HG02884 (cell line): ENCODE measurements at regions not wholly inside any gene's neighbourhood (a gene's known extent, or its start where the extent isn't known, plus 50 kb on each side); places are given as distances from the start of the nearest gene placed in this dataset.

Experiments
- ATAC-seq: cut with Tn5 transposase; IDR thresholded peaks from one replicate; pipeline ENCODE4 v1.9.1; 2021; ENCODE audit warnings: mild to moderate bottlenecking, moderate library complexity; ENCODE audit not compliant: unreplicated experiment

- no peak for ATAC-seq
Observed at GRCh38 chr2:35391736-35392442, 963.7 kb upstream of the CRIM1 start.

- ATAC-seq: no peak
Observed at GRCh38 chr2:35378791-35379190, 976.8 kb upstream of the CRIM1 start.

- ATAC-seq: no peak
Observed at GRCh38 chr2:35374845-35375244, 980.7 kb upstream of the CRIM1 start.

- ATAC-seq: no peak
Observed at GRCh38 chr2:35365859-35366258, 989.7 kb upstream of the CRIM1 start.

GRCh38 chr2:35356332-35356731 is 999.2 kb upstream of the CRIM1 start:
- no peak for ATAC-seq

- ATAC-seq: no peak
Observed at GRCh38 chr2:35355056-35355455, 1000.5 kb upstream of the CRIM1 start.

GRCh38 chr2:35347561-35347960 is 1008.0 kb upstream of the CRIM1 start:
- no peak for ATAC-seq

- ATAC-seq: no peak
Observed at GRCh38 chr2:35343135-35343534, 1012.4 kb upstream of the CRIM1 start.

- ATAC-seq: no peak
Observed at GRCh38 chr2:35339211-35339610, 1016.4 kb upstream of the CRIM1 start.

- no peak for ATAC-seq
Observed at GRCh38 chr2:35337922-35338321, 1017.7 kb upstream of the CRIM1 start.

- no peak for ATAC-seq
Observed at GRCh38 chr2:35314049-35314448, 1041.5 kb upstream of the CRIM1 start.

GRCh38 chr2:35301369-35301768 is 1054.2 kb upstream of the CRIM1 start:
- ATAC-seq: no peak

- no peak for ATAC-seq
Observed at GRCh38 chr2:35298493-35298892, 1057.1 kb upstream of the CRIM1 start.

- ATAC-seq: no peak
Observed at GRCh38 chr2:35297403-35297802, 1058.2 kb upstream of the CRIM1 start.

- no peak for ATAC-seq
Observed at GRCh38 chr2:35294636-35295263, 1060.8 kb upstream of the CRIM1 start.

- no peak for ATAC-seq
Observed at GRCh38 chr2:35293261-35293660, 1062.3 kb upstream of the CRIM1 start.

- no peak for ATAC-seq
Observed at GRCh38 chr2:35292199-35292598, 1063.4 kb upstream of the CRIM1 start.

- no peak for ATAC-seq
Observed at GRCh38 chr2:35281702-35282101, 1073.9 kb upstream of the CRIM1 start.

- no peak for ATAC-seq
Observed at GRCh38 chr2:35255826-35256225, 1099.8 kb upstream of the CRIM1 start.

- ATAC-seq: no peak
Observed at GRCh38 chr2:35251156-35251555, 1104.4 kb upstream of the CRIM1 start.

GRCh38 chr2:35246702-35247101 is 1108.9 kb upstream of the CRIM1 start:
- no peak for ATAC-seq

- ATAC-seq: no peak
Observed at GRCh38 chr2:35228584-35228983, 1127.0 kb upstream of the CRIM1 start.

GRCh38 chr2:35220461-35220860 is 1135.1 kb upstream of the CRIM1 start:
- no peak for ATAC-seq
